Left lobe of liver (tissue), 2 donors: ENCODE measurements at regions not wholly inside any gene's neighbourhood (a gene's known extent, or its start where the extent isn't known, plus 50 kb on each side); places are given as distances from the start of the nearest gene placed in this dataset.

Experiments
- ATAC-seq: fragments of 200-7000 bp; cut with Tn5 transposase; one replicate; pipeline ENCODE4 v1.9.1; 2020; ENCODE audit warnings: mild to moderate bottlenecking, moderate library complexity
- DNase-seq: peaks from one replicate; pipeline ENCODE4 v3.0.0-alpha.2; 2020; ENCODE audit warnings: low spot score
- donor health status: DM: no; HTN: no; CAD: no; lungs with moderate emphysema.
- donor health status: DM: no; HTN: yes; CAD: no.

GRCh38 chr4:11342401-11342800 is 86.3 kb downstream of the HS3ST1 start:
- no peak for DNase-seq
- ATAC-seq: no peak

GRCh38 chr4:11341337-11342043 is 87.2 kb downstream of the HS3ST1 start:
- DNase-seq: no peak
- no peak for ATAC-seq

GRCh38 chr4:11338956-11339782 is 89.5 kb downstream of the HS3ST1 start:
- DNase-seq (no peak), ATAC-seq (no peak)

- ATAC-seq (no peak), DNase-seq (no peak)
These were observed 91.4 kb downstream of the HS3ST1 start for GRCh38 chr4:11337287-11337686.

GRCh38 chr4:11336435-11336834 is 92.3 kb downstream of the HS3ST1 start:
- ATAC-seq (no peak), DNase-seq (no peak)

- DNase-seq: no peak
- no peak for ATAC-seq
These were observed 93.8 kb downstream of the HS3ST1 start for GRCh38 chr4:11334887-11335286.

GRCh38 chr4:11328401-11328800 is 100.3 kb downstream of the HS3ST1 start:
- DNase-seq: no peak

GRCh38 chr4:11326021-11326420 is 102.7 kb downstream of the HS3ST1 start:
- DNase-seq: no peak
- ATAC-seq: no peak

More at GRCh38 chr4:11328401-11328800, 100.3 kb downstream of the HS3ST1 start:
- no peak for ATAC-seq

GRCh38 chr4:11323771-11324170 is 104.9 kb downstream of the HS3ST1 start:
- DNase-seq (no peak), ATAC-seq (no peak)

- no peak for ATAC-seq
- no peak for DNase-seq
These were observed 115.3 kb downstream of the HS3ST1 start for GRCh38 chr4:11313157-11313943.

- ATAC-seq (no peak), DNase-seq (no peak)
These were observed 116.3 kb downstream of the HS3ST1 start for GRCh38 chr4:11312389-11312788.

GRCh38 chr4:11301075-11301660 is 127.5 kb downstream of the HS3ST1 start:
- no peak for ATAC-seq
- no peak for DNase-seq

GRCh38 chr4:11299836-11300235 is 128.9 kb downstream of the HS3ST1 start:
- DNase-seq: no peak
- no peak for ATAC-seq

GRCh38 chr4:11299016-11299415 is 129.7 kb downstream of the HS3ST1 start:
- DNase-seq: no peak
- ATAC-seq: no peak

GRCh38 chr4:11298451-11298850 is 130.2 kb downstream of the HS3ST1 start:
- no peak for DNase-seq
- ATAC-seq: no peak

GRCh38 chr4:11297627-11298026 is 131.1 kb downstream of the HS3ST1 start:
- no peak for DNase-seq
- ATAC-seq: no peak

GRCh38 chr4:11297201-11297600 is 131.5 kb downstream of the HS3ST1 start:
- ATAC-seq: no peak
- DNase-seq: no peak

GRCh38 chr4:11293866-11294265 is 134.8 kb downstream of the HS3ST1 start:
- no peak for ATAC-seq
- no peak for DNase-seq

GRCh38 chr4:11287055-11287454 is 141.6 kb downstream of the HS3ST1 start:
- DNase-seq (no peak), ATAC-seq (no peak)

GRCh38 chr4:11286533-11286932 is 142.2 kb downstream of the HS3ST1 start:
- ATAC-seq (no peak), DNase-seq (no peak)

- ATAC-seq: no peak
- DNase-seq: no peak
These were observed 147.0 kb downstream of the HS3ST1 start for GRCh38 chr4:11281720-11282119.
